ENCODE measurements at regions not wholly inside any gene's neighbourhood (a gene's known extent, or its start where the extent isn't known, plus 50 kb on each side); places are given as distances from the start of the nearest gene placed in this dataset.

DNA sequence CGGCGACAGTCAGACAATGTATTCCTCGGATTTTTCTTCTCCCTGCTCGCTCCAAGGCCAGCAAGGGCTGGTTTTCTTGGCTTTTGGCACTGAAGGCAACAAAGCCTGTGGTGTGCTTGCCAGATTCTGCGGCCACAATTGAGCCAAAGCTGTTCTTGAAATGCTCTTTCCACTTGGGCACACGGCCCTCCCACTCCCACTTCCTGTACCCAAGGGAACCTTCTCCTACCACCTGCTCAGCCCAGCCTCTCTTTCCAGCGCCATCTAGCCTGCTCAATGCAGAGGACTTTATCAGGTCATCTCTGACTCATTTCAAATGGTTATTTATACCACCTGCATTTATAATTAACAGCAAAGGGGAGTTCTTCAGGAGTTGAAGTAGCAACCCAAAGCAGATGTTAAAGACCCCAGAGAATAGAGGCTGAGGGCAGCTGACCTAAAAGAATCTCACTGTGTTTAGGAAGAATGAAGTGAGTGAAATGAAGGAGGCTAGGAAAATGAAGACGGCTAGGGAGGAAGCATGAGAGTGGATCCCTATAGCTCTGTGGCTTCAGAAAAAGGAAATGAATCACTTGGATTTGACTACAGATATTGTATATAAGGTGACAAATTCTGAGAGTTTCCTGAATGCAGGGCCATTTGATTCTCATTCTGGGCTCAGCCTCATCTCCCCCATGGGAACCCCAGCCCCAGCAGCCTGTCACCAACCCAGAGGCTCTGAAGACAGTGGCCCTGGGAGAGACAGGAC lies 439.0 kb downstream of the ENC1 start:
- no peaks in the 10 kb centered on the region for H3K36me3 ChIP-seq (ENCODE audit: control insufficient read depth in 2 of 2, insufficient read depth in 2 of 2, low read length in 1 of 2)
- WGBS, 2 donors: 47 to 65% methylated on average over 8 of the region's 8 CpGs
- no peaks in the 10 kb centered on the region for H3K9me3 ChIP-seq (ENCODE audit: control insufficient read depth in 2 of 2, insufficient read depth in 1 of 2, low read depth in 1 of 2, low read length in 1 of 2)
- no peak overlapping the region for H3K4me3 ChIP-seq (ENCODE audit: low read depth in 1 of 2, low read length in 2 of 2)
- H3K4me1 ChIP-seq (ENCODE audit: control insufficient read depth in 2 of 2, insufficient read depth in 2 of 2, low read length in 1 of 2): peaks cover 0 to 3% of the 10 kb centered on the region in 2 donors
- no peaks in the 10 kb centered on the region for H3K27me3 ChIP-seq (ENCODE audit: control insufficient read depth in 1 of 2, insufficient read depth in 2 of 2, low read length in 2 of 2)
- H3K27ac ChIP-seq (ENCODE audit: low read depth in 2 of 2, low read length in 1 of 2): peak overlapping the region in 1 of 2 donors; percentile 34

- Histone ChIP-seq H3K4me3 (ENCODE audit: low read depth in 1 of 2, low read length in 2 of 2) (no peak overlapping the region), H3K27me3 (ENCODE audit: control insufficient read depth in 1 of 2, insufficient read depth in 2 of 2, low read length in 2 of 2) (no peaks in the 10 kb centered on the region), H3K9me3 (ENCODE audit: control insufficient read depth in 2 of 2, insufficient read depth in 1 of 2, low read depth in 1 of 2, low read length in 1 of 2) (no peaks in the 10 kb centered on the region), H3K27ac (ENCODE audit: low read depth in 2 of 2, low read length in 1 of 2) (no peak overlapping the region), H3K36me3 (ENCODE audit: control insufficient read depth in 2 of 2, insufficient read depth in 2 of 2, low read length in 1 of 2) (no peaks in the 10 kb centered on the region), H3K4me1 (ENCODE audit: control insufficient read depth in 2 of 2, insufficient read depth in 2 of 2, low read length in 1 of 2) (peaks cover 0 to 3% of the 10 kb centered on the region in 2 donors)
- 78 to 79% methylated on average over 2 of the region's 2 CpGs for WGBS, 2 donors
Measured at GRCh38 chr5:74200560-74200959, 440.0 kb downstream of the ENC1 start.

DNA sequence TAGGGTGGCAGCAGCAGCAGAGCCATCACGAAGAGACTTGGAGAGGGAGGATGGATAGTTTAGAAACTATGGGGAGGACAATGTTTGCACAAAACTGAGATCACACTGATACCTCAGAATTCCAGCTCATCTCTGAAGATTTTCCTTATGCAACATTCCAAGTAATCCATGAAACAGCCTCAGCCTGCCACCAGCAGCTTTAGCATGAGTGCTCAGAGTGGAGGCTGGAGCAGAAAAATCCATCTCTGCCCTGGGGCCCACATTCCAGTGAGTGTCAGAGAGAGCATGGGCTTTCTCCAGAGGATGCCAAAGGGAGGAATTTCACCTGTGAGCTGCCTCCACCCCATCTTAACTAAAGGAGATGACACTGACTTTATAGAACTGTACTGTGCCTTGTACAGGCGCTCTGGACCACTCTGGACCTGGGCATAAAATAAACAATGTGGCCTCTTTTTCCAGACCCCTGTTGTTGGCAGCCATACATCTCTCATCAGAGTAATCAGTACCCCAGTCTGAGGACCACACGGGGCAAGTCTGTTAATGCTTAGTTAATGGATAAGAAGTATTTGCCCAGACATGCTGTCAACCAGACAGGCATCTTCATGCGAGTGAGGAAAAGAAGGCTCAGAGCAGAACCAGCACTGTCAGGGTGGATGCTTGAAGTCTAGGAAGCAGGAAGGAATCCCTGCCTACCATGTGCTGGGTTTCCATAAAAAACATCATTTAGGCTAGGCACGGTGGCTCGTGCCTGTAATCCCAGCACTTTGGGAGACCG lies 440.9 kb downstream of the ENC1 start:
- no peak overlapping the region for H3K4me3 ChIP-seq (ENCODE audit: low read depth in 1 of 2, low read length in 2 of 2)
- no peak overlapping the region for H3K27ac ChIP-seq (ENCODE audit: low read depth in 2 of 2, low read length in 1 of 2)
- no peaks in the 10 kb centered on the region for H3K27me3 ChIP-seq (ENCODE audit: control insufficient read depth in 1 of 2, insufficient read depth in 2 of 2, low read length in 2 of 2)
- no peaks in the 10 kb centered on the region for H3K36me3 ChIP-seq (ENCODE audit: control insufficient read depth in 2 of 2, insufficient read depth in 2 of 2, low read length in 1 of 2)
- H3K9me3 ChIP-seq (ENCODE audit: control insufficient read depth in 2 of 2, insufficient read depth in 1 of 2, low read depth in 1 of 2, low read length in 1 of 2): no peaks in the 10 kb centered on the region
- WGBS, 2 donors: 78 to 83% methylated on average over 7 of the region's 7 CpGs
- peaks cover 0 to 3% of the 10 kb centered on the region in 2 donors for H3K4me1 ChIP-seq (ENCODE audit: control insufficient read depth in 2 of 2, insufficient read depth in 2 of 2, low read length in 1 of 2)

DNA sequence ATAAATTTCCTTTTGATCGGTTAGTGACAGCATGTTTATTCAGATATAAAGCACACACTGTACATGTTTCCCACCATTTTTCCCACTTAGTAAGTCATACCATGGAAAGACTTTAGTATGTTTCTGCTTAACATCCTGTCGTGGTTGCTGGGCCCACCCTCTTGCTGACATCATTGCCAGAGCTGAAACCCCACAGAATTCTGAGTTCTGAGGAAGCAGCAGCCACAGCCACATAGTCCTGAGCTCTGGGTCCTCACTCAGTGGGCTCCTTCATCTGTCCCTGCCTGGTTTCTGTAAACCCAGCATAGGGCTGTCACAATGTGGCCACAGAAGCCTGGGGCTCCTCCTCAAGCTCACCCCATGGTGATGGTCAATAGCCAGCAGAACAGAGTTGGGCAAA lies 441.5 kb downstream of the ENC1 start:
- 40 to 41% methylated on average over 2 of the region's 2 CpGs for WGBS, 2 donors
- Histone ChIP-seq H3K27me3 (ENCODE audit: control insufficient read depth in 1 of 2, insufficient read depth in 2 of 2, low read length in 2 of 2) (no peaks in the 10 kb centered on the region), H3K4me3 (ENCODE audit: low read depth in 1 of 2, low read length in 2 of 2) (no peak overlapping the region), H3K36me3 (ENCODE audit: control insufficient read depth in 2 of 2, insufficient read depth in 2 of 2, low read length in 1 of 2) (no peaks in the 10 kb centered on the region), H3K27ac (ENCODE audit: low read depth in 2 of 2, low read length in 1 of 2) (no peak overlapping the region), H3K4me1 (ENCODE audit: control insufficient read depth in 2 of 2, insufficient read depth in 2 of 2, low read length in 1 of 2) (peaks cover 0 to 3% of the 10 kb centered on the region in 2 donors), H3K9me3 (ENCODE audit: control insufficient read depth in 2 of 2, insufficient read depth in 1 of 2, low read depth in 1 of 2, low read length in 1 of 2) (no peaks in the 10 kb centered on the region)

- Histone ChIP-seq H3K4me3 (ENCODE audit: low read depth in 1 of 2, low read length in 2 of 2) (no peak overlapping the region), H3K36me3 (ENCODE audit: control insufficient read depth in 2 of 2, insufficient read depth in 2 of 2, low read length in 1 of 2) (no peaks in the 10 kb centered on the region), H3K9me3 (ENCODE audit: control insufficient read depth in 2 of 2, insufficient read depth in 1 of 2, low read depth in 1 of 2, low read length in 1 of 2) (no peaks in the 10 kb centered on the region), H3K27ac (ENCODE audit: low read depth in 2 of 2, low read length in 1 of 2) (no peak overlapping the region), H3K27me3 (ENCODE audit: control insufficient read depth in 1 of 2, insufficient read depth in 2 of 2, low read length in 2 of 2) (no peaks in the 10 kb centered on the region), H3K4me1 (ENCODE audit: control insufficient read depth in 2 of 2, insufficient read depth in 2 of 2, low read length in 1 of 2) (no peaks in the 10 kb centered on the region)
- 95 to 96% methylated on average over 2 of the region's 2 CpGs for WGBS, 2 donors
Measured at GRCh38 chr5:74198156-74198555, 442.4 kb downstream of the ENC1 start.

- H3K9me3 ChIP-seq (ENCODE audit: control insufficient read depth in 2 of 2, insufficient read depth in 1 of 2, low read depth in 1 of 2, low read length in 1 of 2): no peaks in the 10 kb centered on the region
- H3K27ac ChIP-seq (ENCODE audit: low read depth in 2 of 2, low read length in 1 of 2): no peak overlapping the region
- no peaks in the 10 kb centered on the region for H3K4me1 ChIP-seq (ENCODE audit: control insufficient read depth in 2 of 2, insufficient read depth in 2 of 2, low read length in 1 of 2)
- no peaks in the 10 kb centered on the region for H3K36me3 ChIP-seq (ENCODE audit: control insufficient read depth in 2 of 2, insufficient read depth in 2 of 2, low read length in 1 of 2)
- WGBS, 2 donors: 64 to 80% methylated on average over 2 of the region's 2 CpGs
- H3K4me3 ChIP-seq (ENCODE audit: low read depth in 1 of 2, low read length in 2 of 2): no peak overlapping the region
- H3K27me3 ChIP-seq (ENCODE audit: control insufficient read depth in 1 of 2, insufficient read depth in 2 of 2, low read length in 2 of 2): no peaks in the 10 kb centered on the region
Measured at GRCh38 chr5:74196233-74196632, 444.3 kb downstream of the ENC1 start.

GRCh38 chr5:74194196-74194595 lies 446.3 kb downstream of the ENC1 start:
- Histone ChIP-seq H3K9me3 (ENCODE audit: control insufficient read depth in 2 of 2, insufficient read depth in 1 of 2, low read depth in 1 of 2, low read length in 1 of 2) (no peaks in the 10 kb centered on the region), H3K27ac (ENCODE audit: low read depth in 2 of 2, low read length in 1 of 2) (no peak overlapping the region), H3K4me1 (ENCODE audit: control insufficient read depth in 2 of 2, insufficient read depth in 2 of 2, low read length in 1 of 2) (no peaks in the 10 kb centered on the region), H3K4me3 (ENCODE audit: low read depth in 1 of 2, low read length in 2 of 2) (no peak overlapping the region), H3K36me3 (ENCODE audit: control insufficient read depth in 2 of 2, insufficient read depth in 2 of 2, low read length in 1 of 2) (no peaks in the 10 kb centered on the region), H3K27me3 (ENCODE audit: control insufficient read depth in 1 of 2, insufficient read depth in 2 of 2, low read length in 2 of 2) (no peaks in the 10 kb centered on the region)
- WGBS, 2 donors: 73 to 80% methylated on average over 4 of the region's 4 CpGs

DNA sequence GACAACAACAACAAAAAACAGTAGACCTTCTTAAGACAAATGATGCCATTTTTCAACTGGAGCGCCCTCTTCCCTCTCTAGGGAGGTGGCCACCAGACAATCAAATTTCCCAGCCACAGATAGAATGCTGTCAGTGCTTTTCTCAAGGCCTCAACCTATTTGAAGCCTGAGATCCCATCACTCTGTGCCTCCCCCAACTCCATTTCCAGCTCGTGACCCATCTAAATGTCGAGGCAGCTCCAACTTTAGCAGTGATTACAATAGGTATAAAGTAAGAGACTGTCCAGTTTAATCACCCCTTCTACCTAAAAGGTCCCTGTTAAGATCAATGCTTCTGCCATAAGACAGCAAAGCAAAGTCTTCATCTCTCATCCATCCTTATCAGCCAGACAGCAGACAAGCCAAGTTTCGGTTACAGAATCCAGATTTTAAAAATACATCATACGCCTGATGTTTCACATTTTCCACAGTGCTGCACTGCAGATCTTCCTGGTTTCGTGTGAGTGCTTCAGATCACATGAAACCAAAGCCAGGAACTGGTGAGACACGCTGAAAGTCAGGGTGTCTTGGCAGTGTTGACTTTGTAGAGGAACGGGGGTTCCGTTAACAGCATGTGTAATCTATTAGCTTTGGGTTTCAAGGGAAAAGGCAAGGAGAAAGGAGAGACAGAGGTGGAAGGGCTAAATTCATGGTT lies 447.8 kb downstream of the ENC1 start:
- Histone ChIP-seq H3K4me1 (ENCODE audit: control insufficient read depth in 2 of 2, insufficient read depth in 2 of 2, low read length in 1 of 2) (no peaks in the 10 kb centered on the region), H3K36me3 (ENCODE audit: control insufficient read depth in 2 of 2, insufficient read depth in 2 of 2, low read length in 1 of 2) (no peaks in the 10 kb centered on the region), H3K27me3 (ENCODE audit: control insufficient read depth in 1 of 2, insufficient read depth in 2 of 2, low read length in 2 of 2) (no peaks in the 10 kb centered on the region), H3K4me3 (ENCODE audit: low read depth in 1 of 2, low read length in 2 of 2) (no peak overlapping the region), H3K27ac (ENCODE audit: low read depth in 2 of 2, low read length in 1 of 2) (no peak overlapping the region), H3K9me3 (ENCODE audit: control insufficient read depth in 2 of 2, insufficient read depth in 1 of 2, low read depth in 1 of 2, low read length in 1 of 2) (no peaks in the 10 kb centered on the region)
- 75 to 80% methylated on average over 9 of the region's 9 CpGs for WGBS, 2 donors

DNA sequence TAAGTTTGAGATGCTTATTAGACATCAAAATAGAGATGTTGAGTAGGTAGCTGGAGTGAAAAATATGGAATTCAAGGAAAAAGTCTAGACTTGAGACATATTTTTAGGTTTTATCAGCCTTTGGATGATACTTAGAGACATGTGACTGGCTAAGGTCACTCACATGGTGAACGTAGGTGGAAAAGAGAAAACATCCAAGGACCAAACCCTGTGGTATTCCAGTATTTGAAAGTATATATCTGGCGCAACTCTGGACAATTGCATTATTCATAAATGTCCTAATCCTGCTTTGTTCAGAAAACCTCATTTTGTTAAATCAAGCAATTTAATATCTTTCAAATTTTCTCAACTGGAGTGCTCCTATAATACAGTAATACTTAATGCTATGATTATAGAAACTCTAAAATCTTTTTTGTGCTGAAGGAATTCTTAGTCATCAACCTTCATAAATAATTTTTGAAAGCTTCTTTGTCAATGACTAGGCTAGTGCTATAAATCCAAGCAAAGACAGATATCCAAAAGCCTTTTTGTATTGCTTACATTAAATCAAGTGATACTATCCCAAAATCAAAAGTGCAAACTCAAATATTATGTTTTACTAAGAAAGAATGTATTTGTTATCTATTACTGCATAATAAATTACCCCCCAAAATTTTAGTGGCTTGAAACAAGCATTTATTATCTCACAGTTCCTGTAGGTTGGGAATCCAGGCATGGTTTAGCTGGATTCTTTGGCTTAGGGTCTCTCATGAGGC lies 452.0 kb downstream of the ENC1 start:
- no peaks in the 10 kb centered on the region for H3K4me1 ChIP-seq (ENCODE audit: control insufficient read depth in 2 of 2, insufficient read depth in 2 of 2, low read length in 1 of 2)
- no peaks in the 10 kb centered on the region for H3K36me3 ChIP-seq (ENCODE audit: control insufficient read depth in 2 of 2, insufficient read depth in 2 of 2, low read length in 1 of 2)
- no peak overlapping the region for H3K4me3 ChIP-seq (ENCODE audit: low read depth in 1 of 2, low read length in 2 of 2)
- H3K9me3 ChIP-seq (ENCODE audit: control insufficient read depth in 2 of 2, insufficient read depth in 1 of 2, low read depth in 1 of 2, low read length in 1 of 2): no peaks in the 10 kb centered on the region
- no peaks in the 10 kb centered on the region for H3K27me3 ChIP-seq (ENCODE audit: control insufficient read depth in 1 of 2, insufficient read depth in 2 of 2, low read length in 2 of 2)
- WGBS, 2 donors: 92 to 95% methylated on average over 2 of the region's 2 CpGs
- H3K27ac ChIP-seq (ENCODE audit: low read depth in 2 of 2, low read length in 1 of 2): no peak overlapping the region
